WTC11 (cell line): ENCODE measurements at regions not wholly inside any gene's neighbourhood (a gene's known extent, or its start where the extent isn't known, plus 50 kb on each side); places are given as distances from the start of the nearest gene placed in this dataset.

ENCODE experiments used
- ZBTB21 ChIP-seq: sonication (generic); formaldehyde crosslinking; IDR thresholded peaks from 2 replicates; pipeline ENCODE4 v1.8.1; 2023; ENCODE audit warnings: mild to moderate bottlenecking, missing genetic modification reagents, borderline replicate concordance
- TF ChIP-seq, protein P1 (sequence below): sonication (generic); formaldehyde crosslinking; conservative IDR thresholded peaks from 2 replicates; pipeline ENCODE4 v1.8.1; 2022; ENCODE audit warnings: mild to moderate bottlenecking, missing genetic modification reagents
- TF ChIP-seq, protein P2 (sequence below): fragments of 200-600 bp; IDR thresholded peaks from 2 replicates; pipeline ENCODE4 v1.8.0; 2022; ENCODE audit warnings: antibody characterized with exemption

DNA sequence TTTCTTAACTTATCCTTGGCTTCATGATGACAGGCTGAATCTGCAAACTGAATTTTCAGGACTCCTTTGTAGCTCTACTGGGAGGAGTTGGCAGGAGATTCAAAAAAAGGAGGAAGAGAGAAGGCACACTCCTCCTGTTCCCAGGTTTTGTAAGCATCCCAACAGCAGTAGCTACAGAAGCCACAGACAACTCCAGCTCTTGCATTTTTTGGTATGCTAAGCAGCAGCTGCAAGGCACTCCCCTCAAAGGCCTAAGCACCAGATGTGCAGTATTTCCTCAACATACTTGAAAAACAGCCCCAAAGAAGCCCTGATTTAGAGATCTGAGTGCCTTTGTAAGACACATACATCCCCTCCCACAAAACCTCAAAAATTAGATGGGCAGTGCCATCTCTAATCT, 328.6 kb upstream of the SYNCRIP start:
- TF ChIP-seq, protein P1, sequence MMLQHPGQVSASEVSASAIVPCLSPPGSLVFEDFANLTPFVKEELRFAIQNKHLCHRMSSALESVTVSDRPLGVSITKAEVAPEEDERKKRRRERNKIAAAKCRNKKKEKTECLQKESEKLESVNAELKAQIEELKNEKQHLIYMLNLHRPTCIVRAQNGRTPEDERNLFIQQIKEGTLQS, result no peak
- TF ChIP-seq, protein P2, sequence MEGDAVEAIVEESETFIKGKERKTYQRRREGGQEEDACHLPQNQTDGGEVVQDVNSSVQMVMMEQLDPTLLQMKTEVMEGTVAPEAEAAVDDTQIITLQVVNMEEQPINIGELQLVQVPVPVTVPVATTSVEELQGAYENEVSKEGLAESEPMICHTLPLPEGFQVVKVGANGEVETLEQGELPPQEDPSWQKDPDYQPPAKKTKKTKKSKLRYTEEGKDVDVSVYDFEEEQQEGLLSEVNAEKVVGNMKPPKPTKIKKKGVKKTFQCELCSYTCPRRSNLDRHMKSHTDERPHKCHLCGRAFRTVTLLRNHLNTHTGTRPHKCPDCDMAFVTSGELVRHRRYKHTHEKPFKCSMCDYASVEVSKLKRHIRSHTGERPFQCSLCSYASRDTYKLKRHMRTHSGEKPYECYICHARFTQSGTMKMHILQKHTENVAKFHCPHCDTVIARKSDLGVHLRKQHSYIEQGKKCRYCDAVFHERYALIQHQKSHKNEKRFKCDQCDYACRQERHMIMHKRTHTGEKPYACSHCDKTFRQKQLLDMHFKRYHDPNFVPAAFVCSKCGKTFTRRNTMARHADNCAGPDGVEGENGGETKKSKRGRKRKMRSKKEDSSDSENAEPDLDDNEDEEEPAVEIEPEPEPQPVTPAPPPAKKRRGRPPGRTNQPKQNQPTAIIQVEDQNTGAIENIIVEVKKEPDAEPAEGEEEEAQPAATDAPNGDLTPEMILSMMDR, result no peak
- TF ChIP-seq ZBTB21 (CRISPR knock-in tag), result no peak
